NCI-H1417 (cell line): ENCODE measurements at regions not wholly inside any gene's neighbourhood (a gene's known extent, or its start where the extent isn't known, plus 50 kb on each side); places are given as distances from the start of the nearest gene placed in this dataset.
"Not testable (repeated sequence)": the region's sequence is repeated elsewhere in the genome, so short reads cannot be mapped to it uniquely, and the experiment has no call there.

Source experiments
- DNase-seq, 3 experiments: peaks; one replicate each; lab custom pipeline; 2025; lab: John Stamatoyannopoulos, UW

DNA sequence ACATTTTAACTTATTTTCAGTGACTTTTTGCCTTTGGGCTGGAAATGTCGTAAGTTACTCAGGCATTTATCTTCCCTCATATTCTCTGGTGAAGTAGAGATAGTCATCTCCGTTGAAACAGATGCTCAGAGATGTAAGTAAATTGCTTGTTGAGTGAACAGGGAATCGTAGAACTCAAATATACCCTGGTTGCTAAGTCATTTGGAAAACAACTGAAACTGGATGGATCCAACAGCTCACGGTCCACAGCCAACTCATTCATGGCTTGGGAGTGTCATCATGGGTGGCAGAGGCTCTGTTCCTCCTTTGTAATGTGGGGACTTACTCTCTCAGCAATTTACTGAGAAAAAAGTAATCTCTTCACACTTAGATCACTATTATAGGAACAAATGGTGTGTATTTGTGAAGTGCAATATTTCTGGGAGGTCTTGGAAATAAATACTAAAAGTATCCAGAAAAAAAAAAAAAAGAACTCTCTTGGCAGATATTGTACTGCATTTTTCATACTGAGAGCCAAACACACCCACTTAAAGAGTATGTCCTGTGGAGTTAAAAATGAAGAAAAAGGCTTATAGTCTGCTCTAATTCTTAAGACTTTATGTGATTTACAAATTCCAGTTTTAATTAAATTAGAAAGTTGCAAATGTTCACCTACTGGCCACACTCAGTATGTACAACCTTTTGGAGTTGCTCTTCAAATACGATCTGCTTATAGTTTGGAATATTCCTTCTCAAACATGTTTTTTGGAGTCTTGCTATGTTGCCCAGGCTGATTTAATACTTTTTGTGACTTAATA lies 107.4 kb downstream of the LEPR start:
- DNase-seq = no peak

- DNase-seq = no peak
Observed at GRCh38 chr1:65531972-65532570, 111.6 kb downstream of the LEPR start.

DNA sequence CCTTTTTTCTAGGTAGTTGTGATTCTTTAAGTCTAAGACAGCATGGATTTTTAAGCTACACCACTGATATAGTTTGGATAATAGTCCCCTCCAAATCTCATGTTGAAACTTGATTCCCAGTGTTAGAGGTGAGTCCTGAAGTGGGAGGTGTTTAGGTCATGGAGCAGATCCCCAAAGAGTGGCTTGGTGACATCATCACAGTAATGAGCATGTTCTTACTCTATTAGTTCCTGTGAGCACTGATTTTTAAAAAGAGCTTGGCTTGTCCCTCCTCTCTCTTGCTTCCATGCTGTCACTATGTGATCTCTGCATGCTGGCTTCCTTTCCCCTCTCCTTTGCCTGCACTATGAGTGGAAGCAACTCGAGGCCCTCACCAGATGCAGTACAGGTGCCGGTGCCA lies 115.5 kb downstream of the LEPR start:
- no peak for DNase-seq

DNA sequence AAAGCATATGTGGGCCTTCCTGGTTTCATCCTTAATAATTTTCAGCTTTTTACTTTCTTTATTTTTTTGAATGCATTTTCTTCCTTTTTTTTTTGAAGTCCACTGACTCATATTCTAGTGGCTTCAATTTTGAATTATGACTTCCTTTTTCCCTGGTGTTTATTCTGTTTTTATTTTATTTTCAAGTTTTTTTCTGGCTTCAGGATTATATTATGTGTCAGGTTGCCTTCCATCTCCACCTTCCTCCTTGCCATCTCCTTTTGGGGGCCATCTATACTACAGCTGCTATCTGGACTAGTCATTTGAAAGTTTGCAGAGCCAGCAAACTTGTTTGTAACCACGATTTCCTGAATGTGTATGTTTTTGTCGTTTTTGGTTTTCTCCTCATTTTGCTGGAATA lies 117.6 kb downstream of the LEPR start:
- no peak for DNase-seq

DNA sequence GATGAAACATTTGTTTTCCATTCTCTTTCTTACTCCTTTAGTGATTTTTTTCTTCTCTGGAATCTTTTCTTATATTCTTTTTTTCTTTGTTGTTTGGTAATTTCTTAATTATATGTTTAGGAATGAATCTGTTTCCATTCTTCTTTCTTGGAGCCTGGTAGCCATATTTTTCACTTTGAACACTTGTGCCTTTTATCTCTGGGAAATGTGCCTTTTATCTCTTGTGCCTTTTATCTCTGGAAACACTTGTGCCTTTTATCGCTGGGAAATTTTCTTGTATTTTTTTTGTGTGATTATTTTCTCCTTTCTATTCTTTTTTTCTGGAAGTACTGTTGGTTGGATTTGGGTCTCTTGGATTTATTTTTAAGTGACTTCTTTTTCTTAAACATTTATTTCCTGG lies 118.2 kb downstream of the LEPR start:
- no peak for DNase-seq

DNA sequence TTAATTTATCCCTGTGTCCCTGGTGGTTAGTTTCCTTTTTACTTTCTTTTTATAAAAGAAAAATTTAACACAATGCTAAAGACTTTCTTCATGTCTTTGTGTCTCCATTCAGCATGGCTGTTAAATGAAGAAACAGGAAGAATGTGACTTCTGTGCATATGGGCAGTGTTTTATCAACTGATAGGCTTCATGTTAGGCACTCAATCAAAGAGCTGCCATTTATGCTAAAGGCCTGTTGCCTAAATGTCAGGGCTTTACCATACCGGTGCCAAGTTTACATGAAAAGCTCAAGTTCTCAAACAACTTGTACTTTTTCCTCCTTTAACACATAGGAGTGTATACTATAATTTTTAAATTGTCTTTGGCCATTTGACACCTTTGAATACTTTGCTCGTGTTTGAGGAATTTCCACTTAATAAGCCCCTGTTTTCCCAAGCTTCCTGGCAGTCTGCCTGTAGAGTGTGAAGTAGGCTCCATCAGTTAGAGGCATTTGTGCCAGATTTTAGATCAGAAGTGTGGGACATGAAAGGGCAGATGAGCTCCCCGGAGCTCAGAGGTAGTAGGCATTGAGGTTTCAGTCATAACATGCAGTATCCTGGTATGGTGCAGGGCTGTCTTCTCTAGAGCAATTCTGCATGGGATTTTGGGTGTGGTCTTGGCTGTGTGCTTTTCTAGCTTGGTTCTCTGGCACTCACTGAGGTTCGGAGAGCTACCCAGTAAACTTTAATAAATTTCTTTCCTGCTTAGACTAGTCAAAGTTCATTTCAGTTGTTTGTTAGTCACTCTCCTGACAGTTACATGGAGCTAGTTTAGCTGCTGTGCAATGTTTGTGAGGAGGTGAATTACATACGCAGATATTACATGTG lies 119.0 kb downstream of the LEPR start:
- DNase-seq = no peak

DNA sequence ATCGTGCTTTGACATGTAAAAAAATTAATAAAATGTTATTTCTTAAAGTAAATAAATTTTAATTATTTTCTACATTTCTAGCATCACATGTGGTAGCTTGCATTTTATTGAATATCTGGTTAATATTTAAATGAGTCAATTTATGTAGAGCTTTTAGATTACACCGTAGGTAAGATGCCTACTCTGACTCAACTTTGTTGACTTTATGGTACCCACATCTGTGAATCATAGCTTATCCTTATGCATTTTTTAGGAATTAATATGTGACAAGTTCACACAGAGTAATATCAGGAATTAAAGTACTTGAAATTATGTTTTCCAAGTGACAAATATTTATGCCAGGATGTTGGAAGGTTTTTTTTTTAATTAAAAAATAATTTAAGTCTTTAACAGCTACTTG lies 120.7 kb downstream of the LEPR start:
- DNase-seq = no peak

- DNase-seq = no peak
Observed at GRCh38 chr1:65541865-65542264, 121.4 kb downstream of the LEPR start.

- DNase-seq = not testable (repeated sequence)
Observed at GRCh38 chr1:65542592-65542991, 122.1 kb downstream of the LEPR start.

GRCh38 chr1:65550306-65551010 lies 130.0 kb downstream of the LEPR start:
- DNase-seq = not testable (repeated sequence)

- not testable (repeated sequence) for DNase-seq
Observed at GRCh38 chr1:65552484-65552883, 132.0 kb downstream of the LEPR start.

DNA sequence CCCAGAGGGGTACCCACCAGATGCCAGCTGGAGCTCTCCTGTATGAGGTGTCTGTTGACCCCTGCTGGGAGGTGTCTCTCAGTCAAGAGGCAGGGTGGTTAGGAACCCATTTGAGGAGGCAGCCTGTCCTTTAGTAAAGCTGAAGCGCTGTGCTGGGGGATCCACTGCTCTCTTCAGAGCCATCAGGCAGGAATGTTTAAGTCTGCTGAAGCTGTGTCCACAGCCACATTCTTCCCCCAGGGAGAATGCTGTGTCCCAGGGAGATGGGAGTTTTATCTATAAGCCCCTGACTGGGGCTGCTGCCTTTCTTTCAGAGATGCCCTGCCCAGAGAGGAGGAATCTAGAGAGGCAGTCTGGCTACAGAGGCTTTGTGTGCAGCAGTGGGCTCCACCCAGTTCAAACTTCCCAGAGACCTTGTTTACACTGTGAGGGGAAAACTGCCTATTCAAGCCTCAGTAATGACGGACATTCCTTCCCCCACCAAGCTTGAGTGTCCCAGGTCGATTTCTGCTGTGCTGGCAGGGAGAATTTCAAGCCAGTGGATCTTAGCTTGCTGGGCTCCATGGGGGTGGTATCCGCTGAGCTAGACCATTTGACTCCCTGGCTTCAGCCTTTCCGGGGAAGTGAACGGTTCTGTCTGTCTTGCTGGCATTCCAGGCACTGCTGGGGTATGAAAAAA lies 133.8 kb downstream of the LEPR start:
- DNase-seq = not testable (repeated sequence)

DNA sequence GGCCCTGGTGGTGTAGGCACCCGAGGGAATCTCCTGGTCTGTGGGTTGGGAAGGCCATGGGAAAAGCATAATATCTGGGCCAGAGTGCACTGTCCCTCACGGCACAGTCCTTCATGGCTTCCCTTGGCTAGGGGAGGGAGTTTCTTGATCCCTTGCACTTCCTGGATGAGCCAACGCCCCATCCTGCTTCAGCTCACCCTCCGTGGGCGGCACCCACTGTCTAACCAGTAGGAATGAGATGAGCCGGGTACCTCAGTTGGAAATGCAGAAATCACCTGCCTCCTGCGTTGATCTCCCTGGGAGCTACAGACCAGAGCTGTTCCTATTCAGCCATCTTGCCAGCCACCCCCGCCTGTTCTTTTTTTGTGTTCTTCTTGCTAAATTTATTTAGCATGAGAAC lies 134.4 kb downstream of the LEPR start:
- DNase-seq = no peak

- DNase-seq = no peak
Observed at GRCh38 chr1:65558215-65558614, 137.7 kb downstream of the LEPR start.

- DNase-seq = peak in 1 of 3 experiments; percentile 41
Observed at GRCh38 chr1:65564493-65564892, 144.0 kb downstream of the LEPR start.

DNA sequence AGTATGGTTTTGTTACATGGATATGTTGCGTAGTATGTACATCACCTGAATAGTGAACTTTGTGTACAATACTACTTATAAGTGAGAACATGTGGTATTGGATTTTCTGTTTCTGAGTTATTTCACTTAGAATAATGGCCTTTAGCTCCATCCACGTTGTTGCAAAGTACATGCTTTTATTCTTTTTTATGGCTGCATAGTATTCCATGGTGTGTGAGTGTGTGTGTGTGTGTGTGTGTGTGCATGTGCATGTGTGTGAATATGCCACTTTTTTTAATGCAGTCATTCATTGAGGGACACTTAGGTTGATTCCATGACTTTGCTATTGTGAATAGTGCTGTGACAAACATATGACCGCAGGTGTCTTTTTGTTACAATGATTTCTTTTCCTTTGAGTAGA lies 147.8 kb downstream of the LEPR start:
- DNase-seq = no peak

DNA sequence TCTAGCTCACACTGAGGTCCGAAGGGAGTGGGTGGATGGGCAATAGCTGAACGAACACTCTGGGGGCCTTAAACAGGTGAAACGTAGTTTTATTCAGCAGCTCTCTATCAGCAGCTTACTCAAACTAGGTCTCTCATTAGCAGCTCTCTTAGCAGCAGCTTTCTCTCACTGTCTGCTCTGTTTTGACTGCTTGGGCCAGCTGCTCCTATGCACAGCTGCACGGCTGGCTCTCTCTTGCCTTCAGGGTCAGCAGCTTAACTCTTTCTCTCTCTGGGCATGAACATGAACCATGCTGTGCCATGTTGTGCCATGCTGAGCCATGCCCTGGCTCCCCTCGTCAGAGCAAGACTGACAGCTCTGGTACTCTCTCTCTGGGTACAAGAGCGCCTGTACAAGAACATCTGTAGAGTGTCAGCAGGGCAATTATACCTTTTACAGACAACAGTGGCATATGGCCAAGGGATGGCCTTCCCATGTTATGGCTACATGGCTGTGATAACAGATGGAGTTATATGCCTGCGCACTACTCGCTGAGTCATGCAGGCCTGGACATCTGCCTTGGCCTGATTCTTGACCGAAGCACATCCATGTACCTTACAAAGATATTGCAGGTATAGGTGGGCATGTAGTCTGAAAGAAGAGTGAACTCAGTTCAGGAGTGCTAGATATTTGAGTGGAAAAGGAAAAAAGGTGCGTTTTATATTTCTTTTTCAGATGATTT lies 152.4 kb downstream of the LEPR start:
- no peak for DNase-seq

DNA sequence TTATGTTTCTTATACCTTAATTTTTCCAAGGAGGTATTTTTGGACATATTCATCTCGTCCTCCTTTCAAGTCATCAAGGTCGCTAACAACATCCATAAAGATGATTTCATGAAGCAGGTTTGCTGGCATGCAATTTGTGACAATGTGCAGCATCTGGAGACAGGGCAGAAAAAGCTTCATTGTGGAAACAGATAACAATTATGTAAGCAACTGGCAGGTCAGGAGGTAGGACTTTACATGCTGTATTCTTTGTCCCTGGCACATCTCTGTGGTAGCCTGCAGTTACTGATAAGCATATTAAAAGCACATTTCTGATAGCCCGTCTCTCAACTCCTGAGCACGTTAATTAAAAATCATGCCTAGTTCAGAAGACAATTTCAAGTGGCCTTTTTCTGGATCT lies 156.8 kb downstream of the LEPR start:
- no peak for DNase-seq

DNA sequence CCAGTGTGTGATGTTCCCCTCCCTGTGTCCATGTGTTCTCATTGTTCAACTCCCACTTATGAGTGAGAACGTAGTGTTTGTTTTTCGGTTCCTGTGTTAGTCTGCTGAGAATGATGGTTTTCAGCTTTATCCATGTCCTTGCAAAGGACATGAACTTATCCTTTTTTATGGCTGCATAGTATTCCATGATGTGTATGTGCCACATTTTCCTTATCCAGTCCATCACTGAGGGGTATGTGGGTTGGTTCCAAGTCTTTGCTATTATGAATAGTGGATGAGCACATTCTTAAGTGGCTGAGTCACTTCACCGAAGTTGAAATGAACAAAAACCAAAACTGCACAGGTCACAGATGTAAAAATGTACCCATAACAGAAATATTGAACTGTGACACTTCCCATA lies 157.5 kb downstream of the LEPR start:
- DNase-seq = not testable (repeated sequence)

DNA sequence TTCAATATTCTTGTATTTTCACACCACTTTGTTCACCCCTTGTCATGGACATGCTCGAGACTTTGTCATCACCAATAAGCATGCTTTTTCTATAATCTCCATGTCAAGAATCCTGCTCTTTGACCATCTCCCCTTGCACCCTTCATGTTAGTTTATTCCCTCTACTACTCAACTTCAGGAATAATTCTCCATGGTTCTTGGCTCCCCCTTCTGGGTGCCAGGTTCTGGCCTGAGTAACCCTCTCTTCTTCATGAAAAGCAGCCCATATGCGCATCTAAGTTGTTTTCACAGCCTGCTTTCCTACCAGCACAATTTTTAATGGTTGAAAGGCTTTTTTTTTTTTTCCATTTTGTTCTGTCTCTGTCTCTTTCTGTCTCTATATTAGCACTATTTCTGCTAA lies 160.7 kb downstream of the LEPR start:
- DNase-seq = peak in 1 of 3 experiments; percentile 7

GRCh38 chr1:65584399-65584798 lies 163.9 kb downstream of the LEPR start:
- DNase-seq = no peak
